ENCODE measurements at regions not wholly inside any gene's neighbourhood (a gene's known extent, or its start where the extent isn't known, plus 50 kb on each side); places are given as distances from the start of the nearest gene placed in this dataset.

GRCh38 chrX:10722851-10723250, 102.5 kb upstream of the MID1 start:
- Histone ChIP-seq H3K4me1 (ENCODE audit: insufficient read depth, low read length) (peaks cover 5% of the 10 kb centered on the region; the same call in 1 of the 2 replicates), H3K9ac (ENCODE audit: low read depth, low read length) (no peak overlapping the region; the same call in 1 of the 2 replicates), H3K9me3 (ENCODE audit: control insufficient read depth, insufficient read depth, low read length) (no peaks in the 10 kb centered on the region), H3K36me3 (ENCODE audit: insufficient read depth, low read length) (no peaks in the 10 kb centered on the region)

- H3K9ac ChIP-seq (ENCODE audit: low read depth, low read length): no peak overlapping the region
- H3K4me1 ChIP-seq (ENCODE audit: insufficient read depth, low read length): peaks cover 17% of the 10 kb centered on the region; the same call in 1 of the 2 replicates
- H3K9me3 ChIP-seq (ENCODE audit: control insufficient read depth, insufficient read depth, low read length): no peaks in the 10 kb centered on the region
- H3K36me3 ChIP-seq (ENCODE audit: insufficient read depth, low read length): no peaks in the 10 kb centered on the region
Observed at GRCh38 chrX:10725071-10725470, 104.7 kb upstream of the MID1 start.

GRCh38 chrX:10726647-10727046, 106.3 kb upstream of the MID1 start:
- Histone ChIP-seq H3K4me1 (ENCODE audit: insufficient read depth, low read length) (peaks cover 17% of the 10 kb centered on the region; the same call in 1 of the 2 replicates), H3K9me3 (ENCODE audit: control insufficient read depth, insufficient read depth, low read length) (no peaks in the 10 kb centered on the region), H3K9ac (ENCODE audit: low read depth, low read length) (no peak overlapping the region), H3K36me3 (ENCODE audit: insufficient read depth, low read length) (no peaks in the 10 kb centered on the region)

- H3K36me3 ChIP-seq (ENCODE audit: insufficient read depth, low read length): no peaks in the 10 kb centered on the region
Observed at GRCh38 chrX:10728806-10729389, 108.5 kb upstream of the MID1 start.

GRCh38 chrX:10739426-10739825, 119.0 kb upstream of the MID1 start:
- no peaks in the 10 kb centered on the region for H3K9me3 ChIP-seq (ENCODE audit: control insufficient read depth, insufficient read depth, low read length)
- H3K36me3 ChIP-seq (ENCODE audit: insufficient read depth, low read length): no peaks in the 10 kb centered on the region
- peaks cover 29% of the 10 kb centered on the region for H3K4me1 ChIP-seq (ENCODE audit: insufficient read depth, low read length)
- no peak overlapping the region for H3K9ac ChIP-seq (ENCODE audit: low read depth, low read length)

More at GRCh38 chrX:10728806-10729389, 108.5 kb upstream of the MID1 start:
- Histone ChIP-seq H3K9me3 (ENCODE audit: control insufficient read depth, insufficient read depth, low read length) (no peaks in the 10 kb centered on the region), H3K4me1 (ENCODE audit: insufficient read depth, low read length) (peaks cover 12% of the 10 kb centered on the region; the same call in 1 of the 2 replicates), H3K9ac (ENCODE audit: low read depth, low read length) (no peak overlapping the region)

GRCh38 chrX:10741003-10741402, 120.6 kb upstream of the MID1 start:
- H3K9ac ChIP-seq (ENCODE audit: low read depth, low read length): no peak overlapping the region
- H3K9me3 ChIP-seq (ENCODE audit: control insufficient read depth, insufficient read depth, low read length): no peaks in the 10 kb centered on the region
- peaks cover 34% of the 10 kb centered on the region for H3K4me1 ChIP-seq (ENCODE audit: insufficient read depth, low read length)
- no peaks in the 10 kb centered on the region for H3K36me3 ChIP-seq (ENCODE audit: insufficient read depth, low read length)

GRCh38 chrX:10741550-10741949, 121.2 kb upstream of the MID1 start:
- Histone ChIP-seq H3K9me3 (ENCODE audit: control insufficient read depth, insufficient read depth, low read length) (no peaks in the 10 kb centered on the region), H3K36me3 (ENCODE audit: insufficient read depth, low read length) (no peaks in the 10 kb centered on the region), H3K9ac (ENCODE audit: low read depth, low read length) (no peak overlapping the region), H3K4me1 (ENCODE audit: insufficient read depth, low read length) (peaks cover 34% of the 10 kb centered on the region)

- Histone ChIP-seq H3K4me1 (ENCODE audit: insufficient read depth, low read length) (peaks cover 41% of the 10 kb centered on the region), H3K9me3 (ENCODE audit: control insufficient read depth, insufficient read depth, low read length) (no peaks in the 10 kb centered on the region), H3K9ac (ENCODE audit: low read depth, low read length) (no peak overlapping the region), H3K36me3 (ENCODE audit: insufficient read depth, low read length) (no peaks in the 10 kb centered on the region)
Observed at GRCh38 chrX:10743476-10743875, 123.1 kb upstream of the MID1 start.

- Histone ChIP-seq H3K9me3 (ENCODE audit: control insufficient read depth, insufficient read depth, low read length) (no peaks in the 10 kb centered on the region), H3K36me3 (ENCODE audit: insufficient read depth, low read length) (no peaks in the 10 kb centered on the region), H3K9ac (ENCODE audit: low read depth, low read length) (no peak overlapping the region), H3K4me1 (ENCODE audit: insufficient read depth, low read length) (peaks cover 41% of the 10 kb centered on the region)
Observed at GRCh38 chrX:10744007-10744406, 123.6 kb upstream of the MID1 start.

GRCh38 chrX:10747975-10748374, 127.6 kb upstream of the MID1 start:
- H3K36me3 ChIP-seq (ENCODE audit: insufficient read depth, low read length): no peaks in the 10 kb centered on the region
- H3K4me1 ChIP-seq (ENCODE audit: insufficient read depth, low read length): peaks cover 43% of the 10 kb centered on the region
- no peaks in the 10 kb centered on the region for H3K9me3 ChIP-seq (ENCODE audit: control insufficient read depth, insufficient read depth, low read length)
- H3K9ac ChIP-seq (ENCODE audit: low read depth, low read length): no peak overlapping the region

- Histone ChIP-seq H3K9me3 (ENCODE audit: control insufficient read depth, insufficient read depth, low read length) (no peaks in the 10 kb centered on the region), H3K36me3 (ENCODE audit: insufficient read depth, low read length) (no peaks in the 10 kb centered on the region), H3K9ac (ENCODE audit: low read depth, low read length) (no peak overlapping the region), H3K4me1 (ENCODE audit: insufficient read depth, low read length) (peaks cover 34% of the 10 kb centered on the region)
Observed at GRCh38 chrX:10749113-10749512, 128.7 kb upstream of the MID1 start.

GRCh38 chrX:10750581-10750980, 130.2 kb upstream of the MID1 start:
- H3K4me1 ChIP-seq (ENCODE audit: insufficient read depth, low read length): peaks cover 41% of the 10 kb centered on the region
- H3K36me3 ChIP-seq (ENCODE audit: insufficient read depth, low read length): no peaks in the 10 kb centered on the region

GRCh38 chrX:10753116-10753515, 132.7 kb upstream of the MID1 start:
- Histone ChIP-seq H3K9ac (ENCODE audit: low read depth, low read length) (no peak overlapping the region), H3K9me3 (ENCODE audit: control insufficient read depth, insufficient read depth, low read length) (no peaks in the 10 kb centered on the region), H3K4me1 (ENCODE audit: insufficient read depth, low read length) (peaks cover 45% of the 10 kb centered on the region), H3K36me3 (ENCODE audit: insufficient read depth, low read length) (no peaks in the 10 kb centered on the region)

More at GRCh38 chrX:10750581-10750980, 130.2 kb upstream of the MID1 start:
- Histone ChIP-seq H3K9me3 (ENCODE audit: control insufficient read depth, insufficient read depth, low read length) (no peaks in the 10 kb centered on the region), H3K9ac (ENCODE audit: low read depth, low read length) (no peak overlapping the region)

- peaks cover 49% of the 10 kb centered on the region for H3K4me1 ChIP-seq (ENCODE audit: insufficient read depth, low read length)
- H3K36me3 ChIP-seq (ENCODE audit: insufficient read depth, low read length): no peaks in the 10 kb centered on the region
- H3K9me3 ChIP-seq (ENCODE audit: control insufficient read depth, insufficient read depth, low read length): no peaks in the 10 kb centered on the region
- H3K9ac ChIP-seq (ENCODE audit: low read depth, low read length): no peak overlapping the region
Observed at GRCh38 chrX:10754445-10754844, 134.1 kb upstream of the MID1 start.

- H3K9ac ChIP-seq (ENCODE audit: low read depth, low read length): no peak overlapping the region
- H3K4me1 ChIP-seq (ENCODE audit: insufficient read depth, low read length): peaks cover 60% of the 10 kb centered on the region
- H3K36me3 ChIP-seq (ENCODE audit: insufficient read depth, low read length): no peaks in the 10 kb centered on the region
- H3K9me3 ChIP-seq (ENCODE audit: control insufficient read depth, insufficient read depth, low read length): no peaks in the 10 kb centered on the region
Observed at GRCh38 chrX:10755439-10756334, 135.3 kb upstream of the MID1 start.
